ENCODE measurements at regions not wholly inside any gene's neighbourhood (a gene's known extent, or its start where the extent isn't known, plus 50 kb on each side); places are given as distances from the start of the nearest gene placed in this dataset.

- no peaks in the 10 kb centered on the region for H3K79me2 ChIP-seq (ENCODE audit: control insufficient read depth, insufficient read depth, low read length)
- no peaks in the 10 kb centered on the region for H3K9me3 ChIP-seq (ENCODE audit: control insufficient read depth, low read depth, low read length)
- no peaks in the 10 kb centered on the region for H3K4me1 ChIP-seq (ENCODE audit: control insufficient read depth, extremely low read depth, insufficient read depth, low read length)
- H3K36me3 ChIP-seq (ENCODE audit: control insufficient read depth in 2 of 2, extremely low read depth in 1 of 2, insufficient read depth in 2 of 2, low read length in 2 of 2), result no peaks in the 10 kb centered on the region
- no peak for TF ChIP-seq CTCF (optimal IDR thresholded peaks at IDR 0.05 in 1 of 3, IDR thresholded peaks at IDR 0.05 in 1 of 3, conservative IDR thresholded peaks at IDR 0.05 in 1 of 3; ENCODE audit: extremely low read depth in 1 of 3, insufficient read depth in 2 of 3, low read length in 3 of 3)
- no peak for TF ChIP-seq EZH2 (IDR thresholded peaks at IDR 0.05; ENCODE audit: low read length)
- no peak overlapping the region for H2AFZ ChIP-seq (ENCODE audit: control insufficient read depth, low read length)
- H3K27me3 ChIP-seq (ENCODE audit: control insufficient read depth, extremely low read depth, insufficient read depth, low read length), result no peaks in the 10 kb centered on the region
- H3K27ac ChIP-seq (ENCODE audit: control insufficient read depth, insufficient read depth, low read length), result no peak overlapping the region
- no peak overlapping the region for H3K9ac ChIP-seq (ENCODE audit: control insufficient read depth, extremely low read depth, insufficient read depth, low read length)
- H3K4me3 ChIP-seq (ENCODE audit: control insufficient read depth in 2 of 3, extremely low read depth in 1 of 3, insufficient read depth in 2 of 3, low read depth in 1 of 3, low read length in 3 of 3), result no peak overlapping the region
- H3K4me2 ChIP-seq (ENCODE audit: control insufficient read depth, extremely low read depth, insufficient read depth, low read depth, low read length), result no peak overlapping the region
- no peaks in the 10 kb centered on the region for H3K9me1 ChIP-seq (ENCODE audit: control insufficient read depth, extremely low read depth, insufficient read depth, low read length)
- dilution Hi-C loops (cut with MboI; ENCODE audit: extremely low pct_ligation_motif_present, low sequenced_read_pairs), result no loop called here
- no peaks in the 10 kb centered on the region for H4K20me1 ChIP-seq (ENCODE audit: control insufficient read depth, extremely low read depth, insufficient read depth, low read length)
- FAIRE-seq (no peak), DNase-seq (ENCODE audit: low read depth, low spot score) (no peak)
These were observed 118.5 kb upstream of the VCX2 start for GRCh38 chrX:8289523-8289922.

GRCh38 chrX:8297766-8298165, 126.7 kb upstream of the VCX2 start:
- TF ChIP-seq EZH2 (IDR thresholded peaks at IDR 0.05; ENCODE audit: low read length) (no peak), CTCF (optimal IDR thresholded peaks at IDR 0.05 in 1 of 3, IDR thresholded peaks at IDR 0.05 in 1 of 3, conservative IDR thresholded peaks at IDR 0.05 in 1 of 3; ENCODE audit: extremely low read depth in 1 of 3, insufficient read depth in 2 of 3, low read length in 3 of 3) (no peak)
- Histone ChIP-seq H3K9me3 (ENCODE audit: control insufficient read depth, low read depth, low read length) (no peaks in the 10 kb centered on the region), H3K27ac (ENCODE audit: control insufficient read depth, insufficient read depth, low read length) (no peak overlapping the region), H3K36me3 (ENCODE audit: control insufficient read depth in 2 of 2, extremely low read depth in 1 of 2, insufficient read depth in 2 of 2, low read length in 2 of 2) (no peaks in the 10 kb centered on the region), H3K9me1 (ENCODE audit: control insufficient read depth, extremely low read depth, insufficient read depth, low read length) (no peaks in the 10 kb centered on the region), H3K4me3 (ENCODE audit: control insufficient read depth in 2 of 3, extremely low read depth in 1 of 3, insufficient read depth in 2 of 3, low read depth in 1 of 3, low read length in 3 of 3) (no peak overlapping the region), H3K4me2 (ENCODE audit: control insufficient read depth, extremely low read depth, insufficient read depth, low read depth, low read length) (no peak overlapping the region), H2AFZ (ENCODE audit: control insufficient read depth, low read length) (no peak overlapping the region), H3K4me1 (ENCODE audit: control insufficient read depth, extremely low read depth, insufficient read depth, low read length) (no peaks in the 10 kb centered on the region), H3K27me3 (ENCODE audit: control insufficient read depth, extremely low read depth, insufficient read depth, low read length) (no peaks in the 10 kb centered on the region), H4K20me1 (ENCODE audit: control insufficient read depth, extremely low read depth, insufficient read depth, low read length) (no peaks in the 10 kb centered on the region), H3K9ac (ENCODE audit: control insufficient read depth, extremely low read depth, insufficient read depth, low read length) (no peak overlapping the region), H3K79me2 (ENCODE audit: control insufficient read depth, insufficient read depth, low read length) (no peaks in the 10 kb centered on the region)
- DNase-seq (ENCODE audit: low read depth, low spot score) (no peak), FAIRE-seq (no peak)
- dilution Hi-C loops (cut with MboI; ENCODE audit: extremely low pct_ligation_motif_present, low sequenced_read_pairs), result no loop called here
